ENCODE measurements at regions not wholly inside any gene's neighbourhood (a gene's known extent, or its start where the extent isn't known, plus 50 kb on each side); places are given as distances from the start of the nearest gene placed in this dataset.

GRCh38 chr11:134502153-134502550 is 90.1 kb upstream of the B3GAT1 start:
- TF ChIP-seq CTCF (IDR thresholded peaks at IDR 0.05) (no peak), POLR2A (IDR thresholded peaks at IDR 0.05) (no peak)

All from uterus (tissue), 2 donors.